Ammon's horn (tissue), 1 donor: ENCODE measurements at regions not wholly inside any gene's neighbourhood (a gene's known extent, or its start where the extent isn't known, plus 50 kb on each side); places are given as distances from the start of the nearest gene placed in this dataset.

Experiments used
- DNase-seq: peaks from one replicate; pipeline ENCODE4 v3.0.0-alpha.2; 2016; ENCODE audit warnings: low spot score

DNA sequence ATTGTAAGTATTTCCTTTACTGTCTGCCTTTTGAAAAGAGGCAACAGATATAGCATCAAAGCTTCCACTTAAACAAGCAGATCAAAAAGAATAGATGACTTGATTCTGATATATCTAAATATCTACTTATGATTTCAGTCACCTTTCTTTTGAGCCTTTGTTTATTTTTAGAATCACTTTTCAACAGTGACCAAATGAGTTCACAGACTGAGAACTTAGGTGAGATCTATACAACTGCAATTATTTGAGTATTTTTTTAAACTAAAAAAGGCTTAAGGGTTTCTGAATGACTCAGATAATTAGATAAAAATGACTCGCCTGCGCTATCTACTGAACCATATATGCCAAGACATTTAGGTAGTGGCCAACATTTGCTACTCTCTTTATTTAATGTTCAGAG lies 166.7 kb upstream of the KCNIP4 start:
- DNase-seq = no peak

GRCh38 chr4:22103768-22104167 lies 155.2 kb upstream of the KCNIP4 start:
- DNase-seq = no peak

- DNase-seq = no peak
Observed at GRCh38 chr4:22099896-22100295, 151.3 kb upstream of the KCNIP4 start.

- peak; percentile 56 for DNase-seq
Observed at GRCh38 chr4:22097596-22097995, 149.0 kb upstream of the KCNIP4 start.

- no peak for DNase-seq
Observed at GRCh38 chr4:22094217-22094616, 145.6 kb upstream of the KCNIP4 start.

- DNase-seq = no peak
Observed at GRCh38 chr4:22093126-22093525, 144.6 kb upstream of the KCNIP4 start.

- DNase-seq = no peak
Observed at GRCh38 chr4:22091906-22092305, 143.3 kb upstream of the KCNIP4 start.

DNA sequence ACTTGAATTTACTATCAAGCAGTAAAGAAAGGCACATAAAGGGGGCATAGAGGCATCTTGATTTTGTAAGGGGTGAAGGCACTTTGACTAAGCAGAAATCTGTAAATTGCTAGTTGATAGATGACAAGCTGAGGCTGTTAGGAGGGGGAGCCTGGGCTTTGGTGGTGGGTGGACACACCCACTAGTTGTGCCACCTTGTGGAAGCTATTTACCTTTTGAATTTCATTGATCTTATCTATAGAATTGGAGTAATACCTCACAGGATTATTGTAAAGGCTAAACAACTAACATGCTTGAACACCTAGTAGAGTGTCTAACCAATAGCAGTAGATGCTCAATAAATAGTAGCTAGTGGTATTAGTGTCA lies 142.8 kb upstream of the KCNIP4 start:
- DNase-seq = no peak

GRCh38 chr4:22090661-22091351 lies 142.2 kb upstream of the KCNIP4 start:
- no peak for DNase-seq

GRCh38 chr4:22077571-22077970 lies 129.0 kb upstream of the KCNIP4 start:
- DNase-seq = no peak

DNA sequence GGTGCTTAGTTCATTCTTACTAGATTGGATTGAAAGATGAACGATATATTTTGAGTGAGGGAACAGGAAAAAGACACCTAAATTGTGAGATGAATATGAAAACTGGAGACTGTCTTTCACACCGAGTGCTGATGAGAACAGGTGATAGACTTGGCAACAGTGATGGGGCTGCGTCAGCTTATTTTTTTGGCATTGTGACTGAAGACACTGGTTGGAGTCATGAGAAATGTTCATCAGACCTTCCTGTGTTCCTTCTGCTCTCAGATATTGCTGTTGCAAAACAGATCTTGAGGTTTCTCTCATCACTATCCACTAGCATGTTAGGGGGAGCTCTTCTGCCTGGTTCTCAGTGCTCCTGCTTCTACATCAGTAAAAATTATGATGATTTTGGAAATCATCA lies 124.2 kb upstream of the KCNIP4 start:
- DNase-seq = peak; percentile 6

DNA sequence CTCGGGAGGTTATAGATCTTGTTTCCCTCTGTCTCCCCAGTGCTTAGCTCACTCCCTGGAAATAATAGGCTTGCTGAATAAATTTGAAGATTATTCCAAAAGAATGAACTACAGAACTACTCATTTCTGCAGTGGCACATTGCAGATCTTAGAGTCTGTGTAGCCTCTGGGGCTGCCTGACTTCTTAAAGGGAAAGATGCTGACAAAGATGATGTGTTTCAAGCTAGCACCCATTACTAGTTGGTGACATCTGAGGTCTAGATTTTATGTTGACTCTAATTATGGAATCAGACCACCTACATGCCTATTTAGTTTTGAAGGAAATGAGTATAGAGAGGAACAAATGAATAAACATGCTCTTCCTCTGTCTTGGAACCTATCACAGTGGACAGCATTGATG lies 123.7 kb upstream of the KCNIP4 start:
- DNase-seq = no peak

GRCh38 chr4:22071749-22072148 lies 123.2 kb upstream of the KCNIP4 start:
- DNase-seq = no peak

DNA sequence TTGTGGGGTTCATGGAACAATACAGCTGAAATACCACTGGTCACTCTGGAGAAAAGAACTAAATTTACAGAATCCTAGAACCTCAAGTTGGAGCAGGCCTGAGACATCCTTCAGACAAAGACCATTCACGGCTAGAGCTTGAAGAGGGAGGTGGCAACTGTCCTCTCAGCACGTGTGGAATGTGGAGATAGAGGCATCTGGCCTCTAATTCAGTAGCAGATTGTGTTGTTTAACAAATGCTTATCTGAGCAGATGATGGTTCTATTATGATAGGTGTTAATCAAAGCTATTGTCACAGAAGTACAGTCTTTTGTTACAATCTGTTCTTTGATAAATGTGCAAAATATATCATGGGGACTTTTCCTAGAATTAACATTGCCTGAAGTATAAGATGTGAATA lies 121.7 kb upstream of the KCNIP4 start:
- peak; percentile 5 for DNase-seq

DNA sequence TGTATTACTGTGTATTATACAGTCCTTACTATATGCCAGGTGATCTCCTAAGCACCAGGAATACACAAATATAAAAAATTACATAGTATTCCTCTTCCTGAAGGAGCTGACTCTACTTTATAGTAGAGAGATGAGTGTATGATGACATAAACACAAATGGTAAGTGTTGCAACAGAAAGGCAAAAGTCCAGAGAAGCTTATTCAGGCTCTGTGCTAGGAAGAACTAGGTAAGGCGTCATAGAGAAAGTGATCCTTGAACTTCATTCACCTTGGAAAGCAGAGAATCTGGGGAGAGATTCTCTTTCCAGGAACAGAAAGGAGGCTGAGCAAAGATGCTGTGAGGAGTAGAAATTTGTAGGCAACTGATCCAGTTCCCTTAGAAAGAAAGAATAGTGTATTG lies 115.0 kb upstream of the KCNIP4 start:
- no peak for DNase-seq

DNA sequence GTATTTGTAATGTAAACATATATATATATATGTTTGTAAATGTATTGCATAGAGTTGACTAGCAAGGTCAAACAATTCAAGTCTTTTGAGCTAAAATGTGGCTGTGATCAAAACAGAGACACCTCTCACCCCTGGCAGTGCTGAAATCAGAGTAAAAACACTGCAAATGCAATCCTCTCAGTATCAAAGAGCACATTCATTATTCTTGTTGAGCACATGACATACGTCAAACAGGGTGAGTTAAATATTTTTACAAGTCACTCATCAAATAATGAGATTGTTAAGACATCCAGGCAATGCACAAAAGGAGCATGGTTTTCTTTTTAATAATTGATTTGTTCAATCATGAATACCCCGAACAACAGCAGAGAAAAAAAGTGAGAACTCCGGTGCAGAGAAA lies 114.1 kb upstream of the KCNIP4 start:
- DNase-seq = no peak

DNA sequence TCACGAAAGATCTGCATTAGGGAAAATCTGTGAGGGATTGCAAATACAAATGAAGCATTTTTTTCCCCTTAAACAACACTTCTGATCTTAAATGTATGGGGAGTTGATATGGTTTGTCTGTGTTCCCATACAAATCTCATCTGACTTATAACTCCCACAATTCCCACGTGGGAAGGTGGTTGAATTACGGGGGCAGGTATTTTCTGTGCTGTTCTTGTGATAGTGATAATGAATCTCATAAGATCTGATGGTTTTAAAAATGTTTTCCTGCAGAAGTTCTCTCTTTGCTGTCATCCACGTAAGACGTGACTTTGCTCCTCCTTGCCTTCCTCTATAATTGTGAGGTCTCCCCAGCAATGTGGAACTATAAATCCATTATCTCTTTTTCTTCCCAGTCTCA lies 107.4 kb upstream of the KCNIP4 start:
- no peak for DNase-seq

GRCh38 chr4:22052076-22052475 lies 103.5 kb upstream of the KCNIP4 start:
- no peak for DNase-seq

GRCh38 chr4:22048323-22048722 lies 99.8 kb upstream of the KCNIP4 start:
- DNase-seq = no peak

DNA sequence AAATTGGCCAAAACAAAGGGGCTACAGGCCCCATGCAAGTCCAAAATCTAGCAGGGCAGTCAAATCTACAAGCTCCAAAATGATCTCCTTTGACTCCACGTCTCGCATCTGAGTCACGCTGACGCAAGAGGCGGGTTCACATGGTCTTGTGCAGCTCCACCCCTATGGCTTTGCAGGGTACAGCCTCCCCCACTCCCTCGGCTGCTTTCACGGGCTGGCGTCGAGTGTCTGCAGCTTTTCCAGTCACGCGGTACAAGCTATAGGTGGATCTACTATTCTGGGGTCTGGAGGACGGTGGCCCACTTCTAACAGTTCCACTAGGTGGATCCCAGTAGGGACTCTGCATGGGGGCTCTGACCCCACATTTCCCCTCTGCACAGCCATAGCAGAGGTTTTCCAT lies 99.2 kb upstream of the KCNIP4 start:
- DNase-seq = no peak

DNA sequence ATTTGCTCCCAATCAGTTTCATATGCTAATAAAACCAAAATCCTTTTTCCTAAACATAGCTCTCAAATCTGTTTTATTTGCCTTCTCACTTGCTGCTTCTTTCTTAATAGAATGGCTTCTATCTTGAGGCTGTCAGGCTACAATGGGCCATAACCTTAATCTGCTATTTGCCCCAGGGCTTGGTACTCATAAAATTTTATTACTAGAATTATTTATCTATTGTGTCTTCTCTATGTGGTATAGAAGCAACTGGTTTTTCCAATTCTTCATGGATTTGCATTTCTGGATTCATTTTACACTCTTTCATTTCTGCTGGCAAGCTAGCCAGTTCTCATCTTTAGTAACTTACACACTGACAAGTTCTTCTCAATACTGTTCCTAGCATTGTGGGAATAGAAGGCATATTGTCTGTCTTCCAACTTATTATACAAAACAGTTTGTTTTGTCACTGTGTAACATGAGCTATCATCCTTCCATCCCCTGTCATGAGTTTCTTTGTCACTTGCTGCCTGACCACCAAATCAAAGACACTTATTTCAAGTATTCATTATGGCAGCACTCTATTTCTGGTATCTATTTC lies 96.6 kb upstream of the KCNIP4 start:
- no peak for DNase-seq

GRCh38 chr4:22031423-22031822 lies 82.9 kb upstream of the KCNIP4 start:
- DNase-seq = no peak

- no peak for DNase-seq
Observed at GRCh38 chr4:22030881-22031280, 82.3 kb upstream of the KCNIP4 start.

DNA sequence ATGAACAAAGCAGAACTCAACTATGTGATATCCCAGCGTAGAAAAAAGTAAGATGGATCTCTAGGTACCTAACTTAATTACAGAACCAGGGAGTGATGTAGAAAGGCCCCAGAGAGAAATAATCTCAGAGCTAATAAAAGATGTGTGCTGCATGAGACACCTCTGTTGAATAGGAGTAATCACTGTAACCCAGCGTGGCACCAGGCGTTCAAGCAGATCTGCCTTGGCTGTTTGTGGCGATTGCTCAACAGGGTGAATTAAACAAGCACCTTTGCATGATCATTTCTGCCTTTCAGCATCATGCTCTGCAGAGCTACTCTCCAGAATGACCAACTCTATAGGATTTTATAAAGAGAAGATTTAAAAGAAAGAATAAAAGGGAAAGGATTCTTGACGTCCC lies 81.7 kb upstream of the KCNIP4 start:
- peak; percentile 5 for DNase-seq
